ENCODE measurements at regions not wholly inside any gene's neighbourhood (a gene's known extent, or its start where the extent isn't known, plus 50 kb on each side); places are given as distances from the start of the nearest gene placed in this dataset.
"Not testable (repeated sequence)": the region's sequence is repeated elsewhere in the genome, so short reads cannot be mapped to it uniquely, and the experiment has no call there.

DNA sequence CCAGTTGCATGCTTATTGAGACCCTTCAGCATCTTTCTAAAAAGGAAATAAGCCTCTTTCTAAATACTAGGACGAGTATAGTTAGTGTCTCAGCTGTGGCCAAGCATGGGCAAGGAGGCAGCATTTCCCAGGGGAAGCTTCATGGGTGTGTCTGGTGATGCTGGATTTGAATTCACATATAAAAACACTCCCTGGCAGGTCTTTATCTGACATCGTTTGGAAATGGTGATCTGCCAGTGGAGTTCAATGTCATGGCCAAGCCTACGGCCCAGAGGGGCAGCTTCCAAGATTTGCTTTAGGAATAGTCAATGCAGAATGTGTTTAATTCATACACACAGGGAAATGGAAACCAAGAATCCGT is 94.7 kb downstream of the SRGAP2 start:
- not testable (repeated sequence) for TF ChIP-seq POLR2A (IDR thresholded peaks at IDR 0.05)
- TF ChIP-seq, protein P1, sequence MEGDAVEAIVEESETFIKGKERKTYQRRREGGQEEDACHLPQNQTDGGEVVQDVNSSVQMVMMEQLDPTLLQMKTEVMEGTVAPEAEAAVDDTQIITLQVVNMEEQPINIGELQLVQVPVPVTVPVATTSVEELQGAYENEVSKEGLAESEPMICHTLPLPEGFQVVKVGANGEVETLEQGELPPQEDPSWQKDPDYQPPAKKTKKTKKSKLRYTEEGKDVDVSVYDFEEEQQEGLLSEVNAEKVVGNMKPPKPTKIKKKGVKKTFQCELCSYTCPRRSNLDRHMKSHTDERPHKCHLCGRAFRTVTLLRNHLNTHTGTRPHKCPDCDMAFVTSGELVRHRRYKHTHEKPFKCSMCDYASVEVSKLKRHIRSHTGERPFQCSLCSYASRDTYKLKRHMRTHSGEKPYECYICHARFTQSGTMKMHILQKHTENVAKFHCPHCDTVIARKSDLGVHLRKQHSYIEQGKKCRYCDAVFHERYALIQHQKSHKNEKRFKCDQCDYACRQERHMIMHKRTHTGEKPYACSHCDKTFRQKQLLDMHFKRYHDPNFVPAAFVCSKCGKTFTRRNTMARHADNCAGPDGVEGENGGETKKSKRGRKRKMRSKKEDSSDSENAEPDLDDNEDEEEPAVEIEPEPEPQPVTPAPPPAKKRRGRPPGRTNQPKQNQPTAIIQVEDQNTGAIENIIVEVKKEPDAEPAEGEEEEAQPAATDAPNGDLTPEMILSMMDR (IDR thresholded peaks at IDR 0.05), result not testable (repeated sequence)
